ENCODE measurements at regions not wholly inside any gene's neighbourhood (a gene's known extent, or its start where the extent isn't known, plus 50 kb on each side); places are given as distances from the start of the nearest gene placed in this dataset.
"Not testable (repeated sequence)": the region's sequence is repeated elsewhere in the genome, so short reads cannot be mapped to it uniquely, and the experiment has no call there.

DNA sequence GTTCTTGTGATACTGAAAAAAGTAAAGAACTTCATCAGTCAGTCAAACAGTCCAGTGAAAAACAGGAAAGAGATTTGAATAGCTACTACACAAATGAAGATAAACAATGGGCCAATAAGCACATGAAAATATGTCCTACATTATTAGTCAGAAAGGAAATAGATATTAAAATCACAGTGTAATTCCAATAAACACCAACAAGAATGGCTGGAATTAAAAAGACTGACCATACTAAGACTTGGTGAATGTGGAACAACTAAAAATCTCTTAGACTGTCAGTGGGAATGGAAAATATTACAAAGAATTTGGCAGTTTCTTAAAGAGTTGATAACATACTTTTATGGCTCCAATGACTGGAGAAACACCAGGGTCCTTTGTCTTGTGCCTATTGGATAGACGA is 241.8 kb upstream of the USP24 start:
- DNase-seq (ENCODE audit: low read depth) = no peak

DNA sequence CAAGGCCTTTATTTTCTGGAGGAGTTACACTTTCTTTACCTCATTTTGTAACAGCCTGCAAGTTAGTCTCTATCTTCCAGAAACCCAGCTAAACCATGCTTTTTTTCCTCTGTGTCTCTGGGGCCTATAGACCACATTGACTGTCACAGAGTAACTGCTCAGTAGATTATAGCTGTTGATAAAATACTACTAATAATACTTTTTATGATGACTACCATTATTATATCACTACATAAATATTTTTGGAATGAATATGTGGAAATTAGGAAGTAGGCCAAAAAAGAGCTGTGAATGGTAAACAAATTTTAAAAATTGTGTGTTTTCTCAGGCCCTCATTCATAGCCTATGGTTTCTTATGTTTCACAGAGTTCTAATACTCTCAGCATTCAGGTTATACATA is 233.1 kb upstream of the USP24 start:
- no peak for DNase-seq (ENCODE audit: low read depth)

DNA sequence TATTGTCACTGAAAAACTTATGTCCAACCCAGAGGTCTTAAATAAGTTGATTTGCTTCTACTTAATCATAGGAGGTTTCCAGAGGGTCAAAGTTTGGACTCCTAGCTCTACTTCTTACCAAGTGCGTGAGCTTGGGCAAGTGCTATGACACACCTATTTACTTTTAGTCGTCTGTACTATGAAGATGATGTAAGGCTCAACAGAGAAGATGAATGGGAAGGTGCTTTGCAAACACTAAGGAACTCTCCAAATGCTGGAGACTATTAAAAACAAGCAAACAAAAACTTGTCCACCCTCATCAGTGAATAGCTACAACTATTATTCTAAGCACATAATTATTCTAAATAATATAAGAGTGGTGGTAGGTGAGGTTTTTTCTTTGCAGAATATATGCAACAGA is 232.3 kb upstream of the USP24 start:
- no peak for DNase-seq (ENCODE audit: low read depth)

DNA sequence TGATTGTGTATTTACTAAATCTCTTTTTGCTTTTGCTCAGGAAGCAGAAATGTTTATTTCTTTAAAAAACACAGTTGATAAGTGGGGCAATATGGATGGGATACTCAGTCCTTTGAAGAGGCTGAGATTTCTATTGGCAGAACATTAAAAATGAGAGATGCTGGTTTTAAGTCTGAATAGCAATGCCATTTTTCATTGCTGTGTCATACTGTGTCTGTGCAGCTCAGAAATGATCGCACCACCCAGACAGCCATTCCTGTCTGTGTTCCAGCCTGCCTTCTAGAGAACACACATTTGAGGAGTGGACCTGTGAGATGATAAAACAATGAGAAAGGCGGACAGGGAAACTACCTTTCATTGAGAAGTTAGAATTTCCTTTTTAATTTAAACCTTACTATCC is 231.2 kb upstream of the USP24 start:
- DNase-seq (ENCODE audit: low read depth) = no peak

DNA sequence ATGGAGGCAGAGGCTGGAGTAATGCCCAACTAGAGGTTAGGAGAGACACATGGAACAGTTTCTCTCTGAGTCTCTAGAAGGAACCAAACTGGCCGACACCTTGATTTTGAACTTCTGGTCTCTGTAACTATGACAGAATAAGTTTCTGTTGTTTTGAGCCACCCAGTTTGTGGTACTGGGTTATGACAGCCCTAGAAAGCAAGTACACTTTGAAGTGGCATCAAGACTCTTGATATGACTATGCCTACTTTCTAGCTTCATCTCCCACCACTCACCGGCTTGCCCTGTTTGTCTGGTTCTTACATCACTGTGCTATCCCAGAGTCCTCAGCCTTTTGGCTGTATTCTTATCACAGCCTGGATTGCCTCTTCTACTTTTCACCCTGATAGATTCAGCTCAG is 230.3 kb upstream of the USP24 start:
- no peak for DNase-seq (ENCODE audit: low read depth)

DNA sequence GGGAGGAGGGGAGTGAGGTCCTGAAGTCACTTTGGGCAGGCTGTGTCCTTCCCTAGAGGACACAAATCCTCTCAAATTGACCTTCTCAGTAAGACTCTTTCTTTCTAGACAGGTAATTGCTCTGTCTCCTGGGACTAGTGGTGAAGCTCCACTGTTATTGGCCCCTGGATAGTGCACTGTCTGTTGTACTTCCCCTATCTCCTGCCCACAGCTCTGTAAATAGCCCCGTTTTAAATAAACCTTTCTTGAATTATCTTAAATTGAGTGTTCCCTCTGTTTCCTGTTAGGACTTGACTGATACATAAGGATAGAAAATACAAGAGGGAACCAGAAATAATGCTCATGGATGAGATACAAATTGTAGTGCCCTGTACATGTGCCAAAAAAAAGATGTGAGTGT is 229.5 kb upstream of the USP24 start:
- DNase-seq (ENCODE audit: low read depth) = no peak

DNA sequence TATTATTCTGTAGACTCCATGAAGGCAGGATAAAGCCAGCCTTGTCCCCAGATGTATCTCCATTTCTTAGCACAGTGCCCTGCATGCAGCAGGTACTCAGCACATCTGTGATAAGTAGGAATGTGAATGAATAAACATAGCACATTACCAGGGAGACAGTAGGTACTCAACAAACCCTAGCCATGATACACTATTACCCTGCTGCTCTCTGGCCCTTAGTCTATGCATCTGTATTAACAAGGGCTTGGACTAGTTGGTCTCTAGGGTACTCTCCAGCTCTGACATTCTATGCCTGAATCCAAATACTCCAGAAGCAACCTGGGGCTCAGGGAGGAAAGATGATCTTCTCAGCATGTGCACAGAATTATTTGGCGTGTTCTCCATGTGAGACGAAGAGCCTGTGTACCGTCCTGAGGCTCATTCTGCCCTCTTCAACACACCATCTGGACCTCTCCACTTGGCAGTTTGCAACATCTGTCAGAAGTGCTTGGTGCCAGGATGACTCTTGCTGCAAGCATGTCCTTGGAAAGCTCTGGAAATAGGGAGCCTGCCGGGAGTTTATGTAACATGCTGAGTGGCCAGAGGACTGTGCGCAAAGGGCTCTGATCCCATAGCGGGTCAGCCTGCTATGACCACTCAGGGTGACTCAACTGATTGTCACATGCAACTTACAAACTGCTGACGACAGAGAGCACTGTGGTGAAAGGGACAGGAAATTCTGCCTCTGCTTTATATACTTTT is 228.2 kb upstream of the USP24 start:
- no peak for DNase-seq (ENCODE audit: low read depth)

DNA sequence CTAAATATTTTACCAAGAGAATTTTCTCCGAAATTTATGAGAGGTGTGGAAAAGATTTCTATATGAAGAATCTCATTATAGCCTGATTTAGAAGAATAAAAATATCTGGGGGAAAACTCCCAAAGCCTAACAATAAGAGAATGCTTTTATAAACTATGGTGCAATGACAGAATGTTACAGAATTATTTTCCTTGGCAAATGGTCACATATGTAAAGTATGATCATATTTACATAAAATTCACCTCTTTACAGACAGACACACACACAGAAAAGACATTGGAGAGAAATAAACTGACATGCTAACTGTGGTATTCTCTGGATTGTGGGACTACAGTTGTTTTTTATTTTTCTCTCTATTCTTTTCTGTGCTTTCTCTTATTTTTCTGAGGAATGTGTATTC is 226.3 kb upstream of the USP24 start:
- no peak for DNase-seq (ENCODE audit: low read depth)

DNA sequence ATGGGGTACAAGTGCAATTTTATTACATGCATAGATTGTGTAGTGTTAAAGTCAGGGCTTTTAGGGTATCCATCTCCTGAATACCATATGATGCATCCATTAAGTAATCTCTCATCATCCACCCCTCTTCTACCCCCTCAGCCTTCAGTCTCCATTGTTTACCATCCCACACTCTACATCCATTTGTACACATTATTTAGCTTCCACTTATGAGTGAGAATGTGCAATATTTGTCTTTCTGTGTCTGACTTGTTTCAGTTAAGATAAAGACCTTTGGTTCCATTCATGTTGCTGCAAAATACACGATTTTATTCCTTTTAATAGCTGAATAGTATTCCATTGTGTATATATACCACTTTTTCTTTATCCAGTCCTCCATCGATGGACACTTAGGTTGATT is 222.5 kb upstream of the USP24 start:
- no peak for DNase-seq (ENCODE audit: low read depth)

DNA sequence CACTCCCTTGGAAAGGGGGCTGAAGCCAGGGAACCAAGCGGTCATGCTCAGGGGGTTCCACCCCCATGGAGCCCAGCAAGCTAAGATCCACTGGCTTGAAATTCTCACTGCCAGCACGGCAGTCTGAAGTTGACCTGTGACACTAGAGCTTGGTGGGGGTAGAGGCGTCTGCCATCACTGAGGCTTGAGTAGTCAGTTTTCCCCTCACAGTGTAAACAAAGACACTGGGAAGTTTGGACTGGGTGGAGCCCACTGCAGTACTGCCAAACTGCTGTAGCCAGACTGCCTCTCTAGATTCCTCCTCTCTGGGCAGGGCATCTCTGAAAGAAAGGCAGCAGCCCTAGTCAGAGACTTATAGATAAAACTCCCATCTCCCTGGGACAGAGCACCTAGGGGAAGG is 215.6 kb upstream of the USP24 start:
- not testable (repeated sequence) for DNase-seq (ENCODE audit: low read depth)

DNA sequence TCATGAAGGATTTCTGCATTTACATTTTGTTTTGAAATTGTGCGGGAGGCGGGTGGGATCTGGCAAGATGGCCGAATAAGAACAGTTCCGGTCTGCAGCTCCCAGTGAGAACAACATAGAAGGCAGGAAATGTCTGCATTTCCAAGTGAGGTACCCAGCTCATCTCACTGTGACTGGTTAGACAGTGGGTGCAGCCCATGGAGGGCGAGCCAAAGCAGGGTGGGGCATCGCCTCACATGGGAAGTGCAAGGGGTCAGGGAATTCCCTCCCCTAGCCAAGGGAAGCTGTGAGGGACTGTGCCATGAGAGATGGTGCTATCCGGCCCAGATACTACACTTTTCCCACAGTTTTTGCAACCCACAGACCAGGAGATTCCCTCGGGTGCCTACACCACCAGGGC is 215.0 kb upstream of the USP24 start:
- not testable (repeated sequence) for DNase-seq (ENCODE audit: low read depth)

DNA sequence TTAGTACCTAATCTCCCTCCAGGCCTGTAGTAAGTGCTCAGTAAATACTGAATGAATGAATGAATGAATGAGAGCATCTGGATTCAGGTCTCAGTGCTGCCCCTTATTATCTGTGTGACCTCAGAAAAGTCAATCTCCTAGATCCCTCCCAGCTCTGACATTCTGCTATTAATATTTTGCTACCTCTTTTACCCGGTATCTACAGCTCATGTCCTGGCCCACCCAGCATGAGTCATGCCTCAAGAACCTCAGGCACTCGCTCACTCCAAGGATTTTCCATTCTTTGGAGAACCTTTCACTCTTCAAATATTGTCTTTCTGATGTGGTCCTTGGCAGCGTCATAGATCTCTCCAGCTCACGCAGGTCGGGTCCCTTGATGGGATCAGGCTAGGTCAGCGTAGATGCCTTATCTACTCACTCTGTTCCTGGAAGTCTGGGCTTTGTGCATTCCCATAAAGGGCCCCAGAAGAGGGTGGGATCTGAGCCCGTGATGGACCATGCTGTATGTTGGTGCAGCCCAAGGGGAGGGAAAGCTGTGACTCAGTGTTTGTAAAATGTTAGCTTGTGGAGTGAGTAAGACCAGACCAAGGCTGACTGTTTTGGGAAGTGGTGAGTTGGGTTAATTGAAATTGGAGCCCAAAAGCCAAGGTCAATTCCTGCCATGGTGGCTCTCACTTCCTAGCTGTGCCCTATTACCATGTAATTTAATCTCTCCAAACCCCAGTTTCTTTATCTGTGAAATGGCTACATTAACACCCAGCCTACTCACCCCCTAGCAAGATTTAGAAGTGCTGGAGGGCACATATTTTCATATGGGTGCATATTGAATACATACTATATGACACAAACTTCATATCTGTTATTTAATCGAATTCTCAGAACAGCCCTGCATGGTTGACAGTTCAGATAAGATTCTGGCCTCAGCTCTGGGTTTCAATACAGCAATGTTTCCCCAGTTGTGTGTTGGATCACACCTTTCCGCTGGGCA is 214.1 kb upstream of the USP24 start:
- no peak for DNase-seq (ENCODE audit: low read depth)

DNA sequence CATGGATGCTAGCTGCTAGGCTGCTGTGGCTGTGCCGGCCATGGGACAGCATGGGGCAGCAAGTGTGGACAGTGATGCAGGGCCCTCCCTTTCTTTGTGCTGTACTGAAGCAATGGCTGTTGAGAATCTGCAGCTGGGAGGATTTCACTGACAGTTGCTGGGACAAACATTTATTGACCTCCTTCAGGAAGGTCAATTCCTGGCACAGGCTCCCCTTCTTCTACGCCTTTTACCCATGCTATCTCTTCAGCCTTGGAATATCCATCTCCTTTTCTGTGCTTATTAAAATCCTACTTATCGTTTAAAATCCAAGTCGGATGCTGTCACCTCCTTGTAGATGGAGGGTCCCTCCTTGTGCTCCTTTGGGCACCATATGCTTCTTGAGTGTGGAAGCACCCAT is 213.1 kb upstream of the USP24 start:
- no peak for DNase-seq (ENCODE audit: low read depth)

DNA sequence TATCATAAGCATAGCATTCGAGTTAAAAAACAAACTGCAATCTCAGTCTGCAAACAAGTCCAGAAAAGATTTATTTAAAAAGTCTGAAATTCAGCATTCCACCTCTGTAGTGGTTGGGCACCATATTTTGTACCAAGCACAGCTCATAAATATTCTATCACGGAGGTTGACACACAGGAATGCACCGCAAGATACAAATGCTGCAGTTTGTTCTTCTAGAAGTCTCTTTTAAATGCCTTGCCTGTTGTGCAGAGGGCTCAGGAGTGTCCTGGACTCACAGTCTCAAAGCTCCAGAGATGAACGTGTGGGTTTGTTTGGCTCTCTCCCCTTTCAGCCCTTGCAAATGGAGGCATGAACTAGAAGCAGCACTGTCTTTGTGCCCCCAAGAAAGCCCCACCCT is 212.4 kb upstream of the USP24 start:
- no peak for DNase-seq (ENCODE audit: low read depth)

DNA sequence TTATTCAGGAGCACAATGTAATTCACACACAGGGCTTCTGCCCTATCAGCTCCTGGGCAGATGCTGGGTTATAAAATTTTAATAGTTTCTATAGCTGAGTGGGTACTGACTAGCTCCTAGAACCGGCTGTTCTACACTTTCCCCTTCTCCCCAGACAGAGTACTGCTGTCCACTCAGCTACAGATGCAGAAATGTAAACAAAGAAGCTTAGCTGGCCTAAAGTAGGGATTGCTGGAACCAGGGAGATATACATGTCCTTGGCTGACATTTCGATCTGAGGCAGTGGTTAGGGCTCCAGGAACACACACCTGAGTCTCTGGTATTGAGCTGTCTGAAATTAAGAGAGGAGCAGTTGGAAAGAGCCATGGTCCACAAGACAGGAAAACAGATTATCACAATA is 211.5 kb upstream of the USP24 start:
- no peak for DNase-seq (ENCODE audit: low read depth)

DNA sequence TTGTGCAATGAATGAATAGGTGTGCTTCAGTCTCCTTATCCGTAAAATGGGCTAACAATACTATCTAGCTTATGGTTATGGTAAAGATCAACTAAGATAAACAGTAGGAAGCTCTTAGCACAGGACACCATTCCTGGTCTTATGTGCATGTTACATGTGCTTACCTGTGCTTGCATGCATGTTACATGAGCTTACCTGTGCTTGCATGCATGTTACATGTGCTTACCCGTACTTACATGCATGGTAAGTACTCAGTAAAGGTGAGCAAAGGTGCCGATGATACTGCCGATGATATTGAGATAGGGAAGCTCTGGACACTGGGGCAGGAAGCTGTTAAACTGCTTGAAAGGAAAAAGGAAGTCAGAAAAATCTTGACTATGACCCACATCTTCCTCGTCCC is 211.0 kb upstream of the USP24 start:
- DNase-seq (ENCODE audit: low read depth) = no peak

DNA sequence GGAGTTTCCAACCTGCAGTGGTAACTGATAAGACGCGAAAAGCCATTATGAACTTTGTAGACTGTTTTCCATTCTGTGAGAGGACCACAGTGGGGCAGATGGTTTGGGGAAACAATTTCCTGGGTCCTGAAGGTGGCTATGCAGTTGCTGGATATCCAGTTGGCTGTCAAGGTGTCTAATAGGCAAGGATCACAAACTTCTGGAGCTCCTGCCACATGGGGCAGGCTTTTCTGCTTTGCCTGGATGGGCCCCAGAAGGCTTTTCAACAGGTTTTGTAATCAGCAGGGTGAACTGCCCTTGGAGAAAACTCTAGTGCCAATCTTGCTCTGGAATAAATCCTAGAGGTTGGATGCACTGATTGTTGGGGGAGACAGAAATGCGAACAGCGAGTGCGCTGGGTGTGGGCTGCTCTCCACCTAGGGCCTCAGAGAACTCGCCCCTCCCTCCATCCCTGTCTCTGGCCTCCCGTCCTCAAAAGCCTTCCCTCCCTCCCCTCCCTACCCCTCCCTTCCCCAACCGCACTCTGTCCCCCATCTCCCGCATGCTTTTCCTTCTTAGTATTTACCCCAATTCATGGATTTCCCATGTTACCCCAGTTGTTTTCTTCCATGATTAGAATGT is 210.3 kb upstream of the USP24 start:
- DNase-seq (ENCODE audit: low read depth) = no peak

DNA sequence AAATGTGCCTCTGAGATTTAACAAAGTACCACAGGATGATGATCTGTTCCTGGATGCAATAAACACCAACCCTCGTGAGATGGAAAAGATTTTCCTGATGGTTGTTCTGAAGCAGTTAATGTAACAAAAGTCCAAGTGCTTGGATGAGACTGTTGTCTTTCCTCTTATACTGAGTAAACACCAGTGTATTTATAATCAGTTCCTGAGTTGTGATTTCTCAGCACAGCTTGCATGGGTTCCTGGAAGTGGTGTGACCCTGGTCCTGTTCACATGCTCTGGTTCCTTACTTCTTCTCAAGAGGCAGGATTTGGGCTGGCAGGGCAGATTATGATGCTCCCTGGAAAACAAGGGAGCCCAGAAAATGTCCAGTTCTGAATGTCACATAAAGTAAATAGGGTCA is 208.2 kb upstream of the USP24 start:
- DNase-seq (ENCODE audit: low read depth) = no peak

DNA sequence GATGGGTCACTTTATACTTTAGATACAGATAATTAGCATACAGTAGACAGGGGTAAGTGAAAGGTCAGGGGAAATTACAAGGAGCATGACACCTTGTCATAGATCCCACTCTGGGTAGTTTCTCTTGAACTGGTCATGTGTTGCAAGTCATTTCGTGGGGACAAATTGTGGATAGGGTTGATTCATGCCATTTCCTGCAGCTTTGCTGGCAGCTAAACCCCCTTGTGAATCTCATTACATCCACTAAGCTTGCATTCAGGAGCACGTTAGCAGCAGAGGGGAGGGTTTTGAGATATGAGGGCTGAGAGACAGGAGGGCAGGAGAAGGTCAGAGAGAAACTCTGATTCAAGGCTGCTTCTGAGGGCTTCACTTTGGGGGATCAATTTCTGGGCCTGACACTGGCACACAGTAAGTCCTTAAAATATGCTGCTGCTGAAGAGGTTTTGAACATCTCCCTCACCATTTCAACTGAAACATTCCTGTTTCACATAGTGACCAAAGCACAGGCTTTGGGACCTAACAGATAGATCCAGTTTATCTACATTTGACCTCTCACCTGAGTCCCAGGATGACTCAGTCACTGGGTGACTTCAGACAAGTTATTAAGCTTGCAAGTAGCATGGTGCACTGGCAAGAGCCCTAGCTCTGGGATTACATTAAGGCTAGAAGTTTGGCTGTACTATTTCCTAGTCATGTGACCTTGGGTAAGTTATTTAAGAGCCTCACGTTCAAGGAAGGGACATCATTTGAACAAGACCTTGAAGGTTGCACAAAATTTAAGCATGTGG is 206.0 kb upstream of the USP24 start:
- DNase-seq (ENCODE audit: low read depth) = no peak

DNA sequence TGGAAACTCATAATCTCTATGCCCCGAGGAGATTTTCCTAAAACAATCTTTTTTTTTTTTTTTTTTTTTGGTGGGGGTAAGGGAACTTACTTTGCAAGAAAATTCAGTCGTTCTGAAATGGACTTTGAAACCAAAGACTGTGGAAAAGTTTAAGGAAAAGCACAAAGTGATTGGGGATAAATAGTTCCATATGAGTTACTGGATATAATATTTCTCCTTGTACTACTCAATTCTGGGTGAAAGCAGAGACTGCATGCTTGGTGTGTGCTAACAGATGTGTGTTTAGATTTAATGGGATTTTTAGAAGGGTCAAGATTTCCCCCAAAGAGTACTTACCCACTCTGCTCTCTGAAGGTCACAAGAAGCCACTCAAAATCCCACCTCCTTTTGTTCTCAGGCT is 204.9 kb upstream of the USP24 start:
- DNase-seq (ENCODE audit: low read depth) = no peak

DNA sequence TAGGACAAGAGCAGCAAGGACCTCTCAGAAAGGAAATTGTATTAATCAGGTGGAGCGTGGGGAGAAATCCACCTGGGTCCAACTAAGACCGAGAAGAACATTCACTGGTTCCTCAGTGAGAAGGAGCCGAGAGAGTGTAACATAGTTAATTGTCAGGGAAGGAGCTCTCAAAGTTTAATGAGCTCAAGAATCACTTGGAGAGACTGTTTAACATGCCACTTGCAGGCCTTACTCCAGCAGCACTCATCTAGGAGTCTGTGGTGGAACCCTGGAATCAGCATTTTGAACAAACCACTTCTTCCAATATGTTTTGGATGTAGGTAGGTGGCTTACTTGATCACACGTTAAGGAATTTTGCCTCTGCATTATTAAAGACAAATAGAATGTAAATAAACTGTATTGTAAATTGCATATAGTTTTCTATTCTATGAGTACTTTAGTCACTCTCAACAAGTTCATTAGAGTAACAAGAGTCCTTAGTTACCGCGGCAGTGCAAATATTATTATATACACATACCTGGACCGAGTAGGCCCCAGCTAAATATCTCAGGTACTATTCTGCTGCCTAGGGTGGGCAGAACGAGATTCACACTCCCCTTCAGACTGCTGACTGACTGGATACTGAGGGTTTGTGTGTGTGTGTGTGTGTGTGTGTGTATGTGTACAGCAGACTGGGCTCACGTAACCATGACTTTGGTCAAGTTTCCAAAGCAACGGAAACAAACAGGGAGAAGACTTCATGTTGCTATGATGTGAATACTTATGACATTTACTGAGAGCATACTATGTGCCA is 203.2 kb upstream of the USP24 start:
- DNase-seq (ENCODE audit: low read depth) = no peak
